Effector CD4-positive, alpha-beta T cell (primary cell): ENCODE measurements at regions not wholly inside any gene's neighbourhood (a gene's known extent, or its start where the extent isn't known, plus 50 kb on each side); places are given as distances from the start of the nearest gene placed in this dataset.
"Not testable (repeated sequence)": the region's sequence is repeated elsewhere in the genome, so short reads cannot be mapped to it uniquely, and the experiment has no call there.

ENCODE experiments used
- DNase-seq: peaks from one replicate; pipeline ENCODE4 v3.0.0-alpha.2; 2020

GRCh38 chr10:10722422-10722821, 295.2 kb upstream of the CELF2 start:
- DNase-seq = no peak

- no peak for DNase-seq
These were observed 292.5 kb upstream of the CELF2 start for GRCh38 chr10:10725196-10725595.

- DNase-seq = no peak
These were observed 291.6 kb upstream of the CELF2 start for GRCh38 chr10:10726101-10726500.

GRCh38 chr10:10727411-10727810, 290.3 kb upstream of the CELF2 start:
- not testable (repeated sequence) for DNase-seq

GRCh38 chr10:10727812-10728211, 289.9 kb upstream of the CELF2 start:
- no peak for DNase-seq

GRCh38 chr10:10730471-10731043, 287.1 kb upstream of the CELF2 start:
- no peak for DNase-seq

- DNase-seq = no peak
These were observed 286.3 kb upstream of the CELF2 start for GRCh38 chr10:10731366-10731765.

- DNase-seq = no peak
These were observed 283.2 kb upstream of the CELF2 start for GRCh38 chr10:10734356-10735064.

- DNase-seq = no peak
These were observed 272.4 kb upstream of the CELF2 start for GRCh38 chr10:10745291-10745690.

- DNase-seq = no peak
These were observed 262.2 kb upstream of the CELF2 start for GRCh38 chr10:10755490-10755889.

GRCh38 chr10:10758306-10758705, 259.4 kb upstream of the CELF2 start:
- DNase-seq = no peak

- not testable (repeated sequence) for DNase-seq
These were observed 257.9 kb upstream of the CELF2 start for GRCh38 chr10:10759806-10760205.

- DNase-seq = no peak
These were observed 252.7 kb upstream of the CELF2 start for GRCh38 chr10:10765017-10765416.

GRCh38 chr10:10772411-10772810, 245.3 kb upstream of the CELF2 start:
- DNase-seq = no peak

- no peak for DNase-seq
These were observed 244.7 kb upstream of the CELF2 start for GRCh38 chr10:10772874-10773508.

GRCh38 chr10:10774416-10774815, 243.3 kb upstream of the CELF2 start:
- no peak for DNase-seq

- no peak for DNase-seq
These were observed 241.3 kb upstream of the CELF2 start for GRCh38 chr10:10776363-10776762.

GRCh38 chr10:10777279-10777678, 240.4 kb upstream of the CELF2 start:
- no peak for DNase-seq

GRCh38 chr10:10777723-10778122, 239.9 kb upstream of the CELF2 start:
- no peak for DNase-seq

GRCh38 chr10:10778959-10779358, 238.7 kb upstream of the CELF2 start:
- no peak for DNase-seq

- DNase-seq = no peak
These were observed 238.2 kb upstream of the CELF2 start for GRCh38 chr10:10779511-10779910.

GRCh38 chr10:10780746-10781145, 236.9 kb upstream of the CELF2 start:
- DNase-seq = no peak

- DNase-seq = no peak
These were observed 235.1 kb upstream of the CELF2 start for GRCh38 chr10:10782603-10783002.

GRCh38 chr10:10785627-10786026, 232.0 kb upstream of the CELF2 start:
- DNase-seq = no peak
